Liver (tissue), 8 donors: ENCODE measurements at regions not wholly inside any gene's neighbourhood (a gene's known extent, or its start where the extent isn't known, plus 50 kb on each side); places are given as distances from the start of the nearest gene placed in this dataset.

ENCODE experiments used
- DNase-seq: peaks from one replicate; pipeline ENCODE4 v3.0.0-alpha.2; 2017; ENCODE audit warnings: low spot score
- H3K27ac ChIP-seq, 2 donors: one replicate each; pipeline ENCODE4 v1.7.0; 2013; ENCODE audit warnings: inconsistent platforms in 2 of 2, low read length in 2 of 2, control low read depth in 1 of 2, low read depth in 1 of 2, mild to moderate bottlenecking in 1 of 2
- H3K27me3 ChIP-seq, 4 donors: one replicate each; pipeline versions ENCODE4 v1.6.1 to v1.7.0; 2013; ENCODE audit warnings: low read length in 3 of 4, inconsistent platforms in 1 of 4, mild to moderate bottlenecking in 1 of 4, moderate library complexity in 1 of 4; ENCODE audit not compliant: control insufficient read depth in 4 of 4, insufficient read depth in 4 of 4
- H3K36me3 ChIP-seq, 4 donors: one replicate each; pipeline versions ENCODE4 v1.6.1 to v1.7.0; 2013; ENCODE audit warnings: low read length in 3 of 4, mild to moderate bottlenecking in 3 of 4, low read depth in 1 of 4, moderate library complexity in 1 of 4; ENCODE audit not compliant: control insufficient read depth in 4 of 4, insufficient read depth in 3 of 4
- H3K4me1 ChIP-seq, 4 donors: one replicate each; pipeline versions ENCODE4 v1.6.1 to v1.7.0; 2013; ENCODE audit warnings: low read length in 3 of 4, mild to moderate bottlenecking in 3 of 4, moderate library complexity in 1 of 4; ENCODE audit not compliant: control insufficient read depth in 4 of 4, insufficient read depth in 4 of 4
- H3K4me3 ChIP-seq, 3 donors: one replicate each; pipeline versions ENCODE4 v1.6.1 to v1.7.0; 2013; ENCODE audit warnings: low read length in 3 of 3, control low read depth in 1 of 3, low read depth in 1 of 3, mild to moderate bottlenecking in 1 of 3
- H3K9ac ChIP-seq, 2 donors: one replicate each; pipeline ENCODE4 v1.7.0; 2013; ENCODE audit warnings: low read length in 2 of 2, mild to moderate bottlenecking in 2 of 2, moderate library complexity in 2 of 2, control low read depth in 1 of 2, low read depth in 1 of 2
- H3K9me3 ChIP-seq, 4 donors: one replicate each; pipeline versions ENCODE4 v1.6.1 to v1.7.0; 2013; ENCODE audit warnings: low read length in 3 of 4; ENCODE audit not compliant: control insufficient read depth in 4 of 4
- ATF3 ChIP-seq: IDR thresholded peaks from 2 replicates; pipeline ENCODE4 v1.6.1; 2016; ENCODE audit warnings: antibody characterized with exemption
- CTCF ChIP-seq: fragments of 150-350 bp; IDR thresholded peaks from 2 replicates; pipeline ENCODE4 v1.5.1; 2017; ENCODE audit warnings: improper control_type of control experiment, low read depth, low read length; ENCODE audit not compliant: missing input control
- FOXA2 ChIP-seq: IDR thresholded peaks from 2 replicates; pipeline ENCODE4 v1.6.1; 2016; ENCODE audit warnings: antibody characterized with exemption
- HNF4G ChIP-seq: IDR thresholded peaks from 2 replicates; pipeline ENCODE4 v1.6.1; 2016; ENCODE audit warnings: antibody characterized with exemption
- JUND ChIP-seq, 2 donors: IDR thresholded peaks; 2 replicates each; pipeline ENCODE4 v1.6.1; 2016; ENCODE audit warnings: antibody characterized with exemption in 2 of 2
- MAX ChIP-seq: IDR thresholded peaks from 2 replicates; pipeline ENCODE4 v1.6.1; 2016; ENCODE audit warnings: antibody characterized with exemption
- NR2F2 ChIP-seq: IDR thresholded peaks from 2 replicates; pipeline ENCODE4 v1.6.1; 2016; ENCODE audit warnings: antibody characterized with exemption
- RAD21 ChIP-seq, 2 donors: IDR thresholded peaks; 2 replicates each; pipeline ENCODE4 v1.6.1; 2016; ENCODE audit warnings: antibody characterized with exemption in 2 of 2, mild to moderate bottlenecking in 2 of 2
- TAF1 ChIP-seq: conservative IDR thresholded peaks from 2 replicates; pipeline ENCODE4 v1.6.1; 2016; ENCODE audit warnings: antibody characterized with exemption, mild to moderate bottlenecking
- YY1 ChIP-seq: IDR thresholded peaks from 2 replicates; pipeline ENCODE4 v1.6.1; 2016; ENCODE audit warnings: antibody characterized with exemption, mild to moderate bottlenecking
- ZBTB33 ChIP-seq: IDR thresholded peaks from 2 replicates; pipeline ENCODE4 v1.6.1; 2016; ENCODE audit warnings: antibody characterized with exemption
- WGBS: extraction: QIAGEN DNeasy Blood & Tissue Kit; methylation state at CpG from one replicate; pipeline ENCODE4 v1.1.7; 2013; 5-methylcytosine and 5-hydroxymethylcytosine counted together
- donor health status: healthy.
- donor health status: healthy.
- donor health status: healthy.
- donor health status: healthy.
- donor health status: healthy.

GRCh38 chr7:126166645-126167044, 1086.1 kb downstream of the GRM8 start:
- Histone ChIP-seq H3K4me3 (no peak overlapping the region), H3K4me1 (no peaks in the 10 kb centered on the region), H3K36me3 (no peaks in the 10 kb centered on the region), H3K27me3 (no peaks in the 10 kb centered on the region), H3K9ac (no peak overlapping the region), H3K9me3 (peaks cover 0 to 2% (median 1%) of the 10 kb centered on the region in 4 donors), H3K27ac (no peak overlapping the region)
- 78% methylated on average over 2 of the region's 2 CpGs for WGBS
- no peak for TF ChIP-seq JUND (IDR thresholded peaks at IDR 0.05)
- no peak for TF ChIP-seq ZBTB33
- TF ChIP-seq MAX: no peak
- no peak for TF ChIP-seq YY1
- TF ChIP-seq RAD21 (IDR thresholded peaks at IDR 0.05): no peak
- no peak for TF ChIP-seq CTCF
- TF ChIP-seq ATF3: no peak
- TF ChIP-seq TAF1: no peak
- no peak for DNase-seq

- no peak for DNase-seq
- no peak overlapping the region for H3K4me3 ChIP-seq
- WGBS: 61% methylated on average over 1 of the region's 1 CpG
- H3K27ac ChIP-seq: no peak overlapping the region
- peaks cover 0 to 3% (median 2%) of the 10 kb centered on the region in 4 donors for H3K9me3 ChIP-seq
- no peaks in the 10 kb centered on the region for H3K36me3 ChIP-seq
- H3K27me3 ChIP-seq: no peaks in the 10 kb centered on the region
- TF ChIP-seq FOXA2 (no peak), NR2F2 (no peak), YY1 (no peak), HNF4G (no peak)
- no peak overlapping the region for H3K9ac ChIP-seq
- H3K4me1 ChIP-seq: no peaks in the 10 kb centered on the region
Observed at GRCh38 chr7:126163647-126164046, 1089.1 kb downstream of the GRM8 start.

GRCh38 chr7:126157391-126157790, 1095.3 kb downstream of the GRM8 start:
- DNase-seq: no peak
- H3K36me3 ChIP-seq: no peaks in the 10 kb centered on the region
- 75% methylated on average over 2 of the region's 2 CpGs for WGBS

More at GRCh38 chr7:126157391-126157790, 1095.3 kb downstream of the GRM8 start:
- H3K4me1 ChIP-seq: no peaks in the 10 kb centered on the region
- H3K9ac ChIP-seq: no peak overlapping the region
- peaks cover 0 to 10% (median under 1%) of the 10 kb centered on the region in 4 donors for H3K9me3 ChIP-seq
- H3K27me3 ChIP-seq: no peaks in the 10 kb centered on the region
- H3K27ac ChIP-seq: no peak overlapping the region
- H3K4me3 ChIP-seq: no peak overlapping the region
- TF ChIP-seq ATF3: no peak
